Calu3 (cell line): ENCODE measurements at regions not wholly inside any gene's neighbourhood (a gene's known extent, or its start where the extent isn't known, plus 50 kb on each side); places are given as distances from the start of the nearest gene placed in this dataset.

ENCODE experiments used
- BruUV-seq: library from RNA; stranded (reverse); fragments of 400-500 nt; replicated peaks from 2 replicates; lab custom pipeline; 2021; lab: Mats Ljungman, UMichigan
- CTCF ChIA-PET: fragments of 300-600 bp; sonication (Branson Sonifier 250); formaldehyde crosslinking; loops from one replicate; lab custom pipeline; 2022; ENCODE audit warnings: antibody characterized with exemption; lab: Charles Lee
- DNase-seq: peaks from one replicate; pipeline ENCODE4 v3.0.0; 2022
- H3K27ac Mint-ChIP-seq: one replicate; pipeline ENCODE4 v1.8.0; 2022; ENCODE audit warnings: mixed read lengths; ENCODE audit not compliant: unreplicated experiment
- H3K27me3 Mint-ChIP-seq: one replicate; pipeline ENCODE4 v1.8.0; 2022; ENCODE audit warnings: mixed read lengths; ENCODE audit not compliant: unreplicated experiment
- H3K36me3 Mint-ChIP-seq: one replicate; pipeline ENCODE4 v1.8.0; 2022; ENCODE audit warnings: mild to moderate bottlenecking, moderate library complexity, mixed read lengths; ENCODE audit not compliant: insufficient read depth, unreplicated experiment
- H3K4me1 Mint-ChIP-seq: one replicate; pipeline ENCODE4 v1.8.0; 2022; ENCODE audit warnings: mild to moderate bottlenecking, low read depth, mixed read lengths; ENCODE audit not compliant: unreplicated experiment
- H3K4me3 Mint-ChIP-seq: one replicate; pipeline ENCODE4 v1.8.0; 2022; ENCODE audit warnings: mild to moderate bottlenecking, low read depth, moderate library complexity, mixed read lengths; ENCODE audit not compliant: unreplicated experiment
- H3K9me3 Mint-ChIP-seq: one replicate; pipeline ENCODE4 v1.8.0; 2022; ENCODE audit warnings: low read depth, mixed read lengths; ENCODE audit not compliant: unreplicated experiment
- CTCF ChIP-seq: fragments of 200-600 bp; IDR thresholded peaks from one replicate; pipeline ENCODE4 v1.8.0; 2022; ENCODE audit warnings: antibody characterized with exemption; ENCODE audit not compliant: unreplicated experiment
- intact Hi-C: fragments of 100-400 bp; cut with micrococcal nuclease; formaldehyde crosslinking; loops from one replicate; pipeline ENCODE4 v1.10.0; 2022; ENCODE audit not compliant: unreplicated experiment

- no TSS peak for BruUV-seq
- Mint-ChIP-seq H3K9me3 (peaks cover 3% of the 10 kb centered on the region), H3K4me3 (no peak overlapping the region), H3K36me3 (no peaks in the 10 kb centered on the region), H3K27me3 (no peaks in the 10 kb centered on the region), H3K4me1 (no peaks in the 10 kb centered on the region), H3K27ac (no peak overlapping the region)
- TF ChIP-seq CTCF = no peak
- DNase-seq = no peak
- intact Hi-C loops = no loop called here
- CTCF ChIA-PET = no interaction called here
Observed at GRCh38 chr2:22878121-22878520, 506.9 kb upstream of the KLHL29 start.

GRCh38 chr2:22879009-22879863 is 505.7 kb upstream of the KLHL29 start:
- H3K36me3 Mint-ChIP-seq = no peaks in the 10 kb centered on the region
- CTCF ChIA-PET = no interaction called here
- peaks cover 3% of the 10 kb centered on the region for H3K9me3 Mint-ChIP-seq
- no peak for TF ChIP-seq CTCF
- H3K27ac Mint-ChIP-seq = no peak overlapping the region
- intact Hi-C loops = no loop called here
- no peak for DNase-seq
- no peaks in the 10 kb centered on the region for H3K4me1 Mint-ChIP-seq
- H3K27me3 Mint-ChIP-seq = no peaks in the 10 kb centered on the region
- no TSS peak for BruUV-seq
- H3K4me3 Mint-ChIP-seq = no peak overlapping the region

GRCh38 chr2:22880161-22880560 is 504.8 kb upstream of the KLHL29 start:
- no TSS peak for BruUV-seq
- intact Hi-C loops = no loop called here
- no peak for TF ChIP-seq CTCF
- no peak for DNase-seq
- Mint-ChIP-seq H3K9me3 (peaks cover 3% of the 10 kb centered on the region), H3K36me3 (no peaks in the 10 kb centered on the region), H3K4me1 (no peaks in the 10 kb centered on the region), H3K4me3 (no peak overlapping the region), H3K27me3 (no peaks in the 10 kb centered on the region), H3K27ac (no peak overlapping the region)
- CTCF ChIA-PET = no interaction called here

- intact Hi-C loops = no loop called here
- no peaks in the 10 kb centered on the region for H3K4me1 Mint-ChIP-seq
- H3K27ac Mint-ChIP-seq = no peak overlapping the region
- TF ChIP-seq CTCF = no peak
- CTCF ChIA-PET = no interaction called here
- H3K27me3 Mint-ChIP-seq = no peaks in the 10 kb centered on the region
- DNase-seq = no peak
- H3K4me3 Mint-ChIP-seq = no peak overlapping the region
- no TSS peak for BruUV-seq
- H3K36me3 Mint-ChIP-seq = no peaks in the 10 kb centered on the region
- H3K9me3 Mint-ChIP-seq = peaks cover 3% of the 10 kb centered on the region
Observed at GRCh38 chr2:22882011-22882410, 503.0 kb upstream of the KLHL29 start.
